IMR-90 (cell line): ENCODE measurements at regions not wholly inside any gene's neighbourhood (a gene's known extent, or its start where the extent isn't known, plus 50 kb on each side); places are given as distances from the start of the nearest gene placed in this dataset.

Source experiments
- CEBPB ChIP-seq: IDR thresholded peaks from 2 replicates; pipeline ENCODE4 v1.6.1; 2012; ENCODE audit warnings: low read depth, low read length, improper control_type of control experiment
- CTCF ChIP-seq: conservative IDR thresholded peaks from 2 replicates; pipeline ENCODE4 v1.5.1; 2012; ENCODE audit warnings: mild to moderate bottlenecking, low read depth, low read length, improper control_type of control experiment
- FOS ChIP-seq: fragments of 150-350 bp; IDR thresholded peaks from 2 replicates; pipeline ENCODE4 v1.6.1; 2016; ENCODE audit warnings: low read depth, low read length
- MAFK ChIP-seq: IDR thresholded peaks from 2 replicates; pipeline ENCODE4 v1.6.1; 2012; ENCODE audit warnings: low read depth, low read length, improper control_type of control experiment
- MAZ ChIP-seq: IDR thresholded peaks from 2 replicates; pipeline ENCODE4 v1.6.1; 2012; ENCODE audit warnings: low read depth, mild to moderate bottlenecking, low read length, improper control_type of control experiment, moderate library complexity, borderline replicate concordance
- POLR2A ChIP-seq: IDR thresholded peaks from 2 replicates; pipeline ENCODE4 v1.6.1; 2012; ENCODE audit warnings: mild to moderate bottlenecking, low read depth, low read length
- RAD21 ChIP-seq: IDR thresholded peaks from 2 replicates; pipeline ENCODE4 v1.6.1; 2012; ENCODE audit warnings: low read length, improper control_type of control experiment

- no peak for TF ChIP-seq POLR2A
- no peak for TF ChIP-seq CEBPB
- TF ChIP-seq CTCF: no peak
- no peak for TF ChIP-seq FOS
- TF ChIP-seq RAD21: no peak
- TF ChIP-seq MAZ: no peak
- TF ChIP-seq MAFK: no peak
Observed at GRCh38 chr4:147381749-147382148, 99.1 kb upstream of the EDNRA start.
